HepG2 (cell line): ENCODE measurements at regions not wholly inside any gene's neighbourhood (a gene's known extent, or its start where the extent isn't known, plus 50 kb on each side); places are given as distances from the start of the nearest gene placed in this dataset.

Source experiments
- ATAC-seq: fragments of 200-7000 bp; cut with Tn5 transposase; 3 replicates; pipeline ENCODE4 v1.9.1; 2020; ENCODE audit warnings: mild to moderate bottlenecking, moderate library complexity
- BruUV-seq: library from RNA; stranded (reverse); fragments of 400-500 nt; replicated peaks from 2 replicates; lab custom pipeline; 2021; lab: Mats Ljungman, UMichigan
- CTCF ChIA-PET: fragments of 300-600 bp; formaldehyde crosslinking; extraction: SDS; loops from one replicate; lab custom pipeline; 2021; ENCODE audit warnings: low total read pairs, inconsistent platforms, low intra/inter-chr PET ratio; lab: Yijun Ruan, JAX
- POLR2A ChIA-PET: fragments of 350-600 bp; sonication (Branson Sonifier 250); formaldehyde crosslinking; loops from one replicate; lab custom pipeline; 2020; ENCODE audit warnings: antibody characterized with exemption, inconsistent platforms; lab: Yijun Ruan, JAX
- DNase-seq: peaks from one replicate; pipeline ENCODE4 v3.0.0-alpha.2; 2015; ENCODE audit warnings: low spot score
- FAIRE-seq: peaks from 3 replicates; lab custom pipeline; 2011; peaks lifted over from hg19 to GRCh38; lab: Jason Lieb, UNC
- H2AFZ ChIP-seq: one replicate; pipeline ENCODE4 v1.6.1; 2011; ENCODE audit warnings: low read length, inconsistent platforms
- H3K27ac ChIP-seq: fragments of 300-600 bp; 3 replicates; pipeline ENCODE4 v1.8.0; 2011; ENCODE audit warnings: mixed run types, mild to moderate bottlenecking, mixed read lengths, low read length, inconsistent platforms; ENCODE audit not compliant: insufficient read depth; ENCODE audit errors: extremely low read length
- H3K27me3 ChIP-seq, 2 experiments: fragments of 200-600 bp in 1 of 2; 2 replicates in 1 of 2; 3 replicates in 1 of 2; pipeline versions ENCODE4 v1.6.0 to v1.8.0; 2011; ENCODE audit warnings: low read length in 2 of 2, mild to moderate bottlenecking in 2 of 2, moderate library complexity in 2 of 2, inconsistent platforms in 1 of 2; ENCODE audit not compliant: insufficient read depth in 2 of 2, control insufficient read depth in 1 of 2
- H3K36me3 ChIP-seq, 2 experiments: fragments of 200-600 bp in 1 of 2; replicated peaks in 1 of 2; 2 replicates in 1 of 2; 3 replicates in 1 of 2; pipeline versions ENCODE4 v1.5.1 to v1.8.0; 2011; ENCODE audit warnings: low read length in 2 of 2, inconsistent platforms in 1 of 2; ENCODE audit not compliant: insufficient read depth in 2 of 2, control insufficient read depth in 1 of 2
- H3K4me1 ChIP-seq: 2 replicates; pipeline ENCODE4 v1.5.1; 2012; ENCODE audit warnings: low read length, inconsistent platforms; ENCODE audit not compliant: insufficient read depth
- H3K4me2 ChIP-seq: 2 replicates; pipeline ENCODE4 v1.6.0; 2011; ENCODE audit warnings: low read depth, low read length, inconsistent platforms
- H3K4me3 ChIP-seq, 3 experiments: fragments of 200-600 bp in 1 of 3; sonication (generic), shearing (Covaris generic) in 1 of 3; replicated peaks in 1 of 3; 2 replicates each; pipeline ENCODE4 v1.5.1; 2011 to 2016; ENCODE audit warnings: low read length in 3 of 3, inconsistent platforms in 2 of 3, low read depth in 2 of 3, mild to moderate bottlenecking in 2 of 3, control low read depth in 1 of 3, mixed read lengths in 1 of 3; ENCODE audit not compliant: insufficient read depth in 1 of 3
- H3K79me2 ChIP-seq: one replicate; pipeline ENCODE4 v1.6.1; 2011; ENCODE audit warnings: low read length, inconsistent platforms; ENCODE audit not compliant: insufficient read depth
- H3K9ac ChIP-seq: 2 replicates; pipeline ENCODE4 v1.6.0; 2011; ENCODE audit warnings: mild to moderate bottlenecking, low read depth, low read length, inconsistent platforms; ENCODE audit not compliant: insufficient read depth
- H3K9me3 ChIP-seq: 2 replicates; pipeline ENCODE4 v1.5.1; 2012; ENCODE audit warnings: mild to moderate bottlenecking, low read length
- H4K20me1 ChIP-seq: 2 replicates; pipeline ENCODE4 v1.6.0; 2011; ENCODE audit warnings: inconsistent platforms, mild to moderate bottlenecking, low read length, moderate library complexity; ENCODE audit not compliant: insufficient read depth
- DDIT3 ChIP-seq: sonication (generic); formaldehyde crosslinking; IDR thresholded peaks from 2 replicates; pipeline ENCODE4 v1.4.0; 2020; ENCODE audit warnings: mild to moderate bottlenecking, missing genetic modification reagents
- GRHL1 ChIP-seq: sonication (generic); formaldehyde crosslinking; conservative IDR thresholded peaks from 2 replicates; pipeline ENCODE4 v1.8.0; 2022; ENCODE audit warnings: missing genetic modification reagents
- MIER3 ChIP-seq: IDR thresholded peaks from 2 replicates; pipeline ENCODE4 v1.6.1; 2016; ENCODE audit warnings: missing compliant biosample characterization, borderline replicate concordance
- NR2F2 ChIP-seq: IDR thresholded peaks from 2 replicates; pipeline ENCODE4 v1.6.1; 2012; ENCODE audit warnings: low read depth, inconsistent platforms, borderline replicate concordance
- RARA ChIP-seq: IDR thresholded peaks from 2 replicates; pipeline ENCODE4 v1.6.1; 2016; ENCODE audit warnings: missing genetic modification reagents, missing compliant biosample characterization
- SALL2 ChIP-seq: sonication (generic); formaldehyde crosslinking; IDR thresholded peaks from 2 replicates; pipeline ENCODE4 v1.8.1; 2023; ENCODE audit warnings: mild to moderate bottlenecking, missing genetic modification reagents, inconsistent platforms
- THAP7 ChIP-seq: sonication (generic); formaldehyde crosslinking; IDR thresholded peaks from 2 replicates; pipeline ENCODE4 v1.8.1; 2023; ENCODE audit warnings: mild to moderate bottlenecking, missing genetic modification reagents
- ZBTB1 ChIP-seq: sonication (generic); formaldehyde crosslinking; IDR thresholded peaks from 2 replicates; pipeline ENCODE4 v1.4.0; 2020; ENCODE audit warnings: missing genetic modification reagents, borderline replicate concordance
- ZMYM2 ChIP-seq: sonication (generic); formaldehyde crosslinking; IDR thresholded peaks from 2 replicates; pipeline ENCODE4 v1.8.0; 2022; ENCODE audit warnings: mild to moderate bottlenecking, missing genetic modification reagents
- ZNF18 ChIP-seq: sonication (generic); formaldehyde crosslinking; IDR thresholded peaks from 2 replicates; pipeline ENCODE4 v1.8.0; 2022; ENCODE audit warnings: mild to moderate bottlenecking, missing genetic modification reagents; ENCODE audit not compliant: insufficient replicate concordance
- ZNF207 ChIP-seq: fragments of 450-650 bp; IDR thresholded peaks from 2 replicates; pipeline ENCODE4 v1.6.1; 2016; ENCODE audit warnings: antibody characterized with exemption, borderline replicate concordance
- ZNF660 ChIP-seq: sonication (generic); formaldehyde crosslinking; IDR thresholded peaks from 2 replicates; pipeline ENCODE4 v1.5.1; 2020; ENCODE audit warnings: mild to moderate bottlenecking, low read depth, missing genetic modification reagents, borderline replicate concordance
- ZNF746 ChIP-seq: sonication (generic); formaldehyde crosslinking; IDR thresholded peaks from 2 replicates; pipeline ENCODE4 v1.8.0; 2022; ENCODE audit warnings: mild to moderate bottlenecking, missing genetic modification reagents
- ZNF780A ChIP-seq: sonication (generic); formaldehyde crosslinking; IDR thresholded peaks from 2 replicates; pipeline ENCODE4 v1.8.0; 2022; ENCODE audit warnings: mild to moderate bottlenecking, missing genetic modification reagents, moderate library complexity
- ZSCAN22 ChIP-seq: sonication (generic); formaldehyde crosslinking; IDR thresholded peaks from 2 replicates; pipeline ENCODE4 v1.4.0; 2020; ENCODE audit warnings: mild to moderate bottlenecking, missing genetic modification reagents
- WGBS: methylation state at CpG from one replicate; pipeline ENCODE4 v1.1.6; 2017; ENCODE audit warnings: low lambda C conversion rate; 5-methylcytosine and 5-hydroxymethylcytosine counted together
- in situ Hi-C: cut with HindIII; loops from 2 replicates; pipeline ENCODE4 v1.10.0; 2017; ENCODE audit warnings: low pct_unique_long_range_greater_than_20kb; ENCODE audit not compliant: extremely low pct_ligation_motif_present
- intact Hi-C: fragments of 100-400 bp; cut with micrococcal nuclease; formaldehyde crosslinking; loops from one replicate; pipeline ENCODE4 v1.10.0; 2022; ENCODE audit not compliant: unreplicated experiment

- intact Hi-C loops (no loop called here), in situ Hi-C loops (no loop called here)
- Histone ChIP-seq H3K9ac (no peak overlapping the region), H3K79me2 (no peaks in the 10 kb centered on the region), H3K4me3 (no peak overlapping the region), H3K9me3 (peaks cover 19% of the 10 kb centered on the region), H4K20me1 (no peaks in the 10 kb centered on the region), H3K27me3 (no peaks in the 10 kb centered on the region), H3K4me2 (no peak overlapping the region), H2AFZ (no peak overlapping the region), H3K27ac (no peak overlapping the region), H3K36me3 (no peaks in the 10 kb centered on the region), H3K4me1 (no peaks in the 10 kb centered on the region)
- no peak for TF ChIP-seq GRHL1 (CRISPR knock-in tag)
- TF ChIP-seq ZMYM2 = no peak
- no peak for TF ChIP-seq ZNF780A (CRISPR knock-in tag)
- no peak for TF ChIP-seq ZNF18
- TF ChIP-seq ZBTB1 = no peak
- no peak for TF ChIP-seq DDIT3 (CRISPR knock-in tag)
- TF ChIP-seq RARA (CRISPR knock-in tag) = no peak
- no peak for TF ChIP-seq ZNF207
- TF ChIP-seq THAP7 (CRISPR knock-in tag) = no peak
- TF ChIP-seq ZNF746 = no peak
- no peak for TF ChIP-seq MIER3 (CRISPR knock-in tag)
- no peak for TF ChIP-seq SALL2 (CRISPR knock-in tag)
- TF ChIP-seq ZSCAN22 (CRISPR knock-in tag) = no peak
- no peak for TF ChIP-seq ZNF660 (CRISPR knock-in tag)
- no peak for TF ChIP-seq NR2F2
- no peak for ATAC-seq
- CTCF ChIA-PET = no interaction called here
- POLR2A ChIA-PET = no interaction called here
- no peak for DNase-seq
- BruUV-seq = no TSS peak
- FAIRE-seq = no peak
- 7% methylated on average over 2 of the region's 2 CpGs for WGBS
These were observed 76.3 kb upstream of the CNTN5 start for GRCh38 chr11:98944461-98944860.
